Astrocyte of the hippocampus (primary cell): ENCODE measurements at regions not wholly inside any gene's neighbourhood (a gene's known extent, or its start where the extent isn't known, plus 50 kb on each side); places are given as distances from the start of the nearest gene placed in this dataset.

ENCODE experiments used
- DNase-seq: peaks from one replicate; pipeline ENCODE4 v3.0.0; 2011; ENCODE audit warnings: low read depth, low spot score

GRCh38 chr4:185924458-185925044 lies 112.6 kb upstream of the SORBS2 start:
- DNase-seq: no peak

- no peak for DNase-seq
These were observed 113.9 kb upstream of the SORBS2 start for GRCh38 chr4:185925910-185926360.

GRCh38 chr4:185931375-185931774 lies 119.4 kb upstream of the SORBS2 start:
- DNase-seq: no peak

- no peak for DNase-seq
These were observed 120.0 kb upstream of the SORBS2 start for GRCh38 chr4:185931986-185932385.

GRCh38 chr4:185932491-185932890 lies 120.5 kb upstream of the SORBS2 start:
- peak; percentile 52 for DNase-seq

GRCh38 chr4:185933078-185933581 lies 121.1 kb upstream of the SORBS2 start:
- peak; percentile 64 for DNase-seq

GRCh38 chr4:185936650-185937376 lies 124.8 kb upstream of the SORBS2 start:
- DNase-seq: no peak

GRCh38 chr4:185938654-185939053 lies 126.7 kb upstream of the SORBS2 start:
- no peak for DNase-seq

- DNase-seq: no peak
These were observed 127.5 kb upstream of the TLR3 start for GRCh38 chr4:185941461-185941860.

- DNase-seq: no peak
These were observed 123.7 kb upstream of the TLR3 start for GRCh38 chr4:185945252-185945651.

GRCh38 chr4:185945906-185946305 lies 123.0 kb upstream of the TLR3 start:
- DNase-seq: no peak

GRCh38 chr4:185950891-185951290 lies 118.1 kb upstream of the TLR3 start:
- DNase-seq: peak; percentile 18

GRCh38 chr4:185955151-185955770 lies 113.7 kb upstream of the TLR3 start:
- no peak for DNase-seq

GRCh38 chr4:185955826-185956543 lies 113.0 kb upstream of the TLR3 start:
- DNase-seq: peak; percentile 12

- no peak for DNase-seq
These were observed 112.4 kb upstream of the TLR3 start for GRCh38 chr4:185956544-185956940.

- DNase-seq: no peak
These were observed 110.7 kb upstream of the TLR3 start for GRCh38 chr4:185958094-185958747.

GRCh38 chr4:185965426-185966384 lies 103.3 kb upstream of the TLR3 start:
- DNase-seq: no peak

GRCh38 chr4:185966549-185966948 lies 102.4 kb upstream of the TLR3 start:
- no peak for DNase-seq

GRCh38 chr4:185966997-185967775 lies 101.8 kb upstream of the TLR3 start:
- peak; percentile 21 for DNase-seq

GRCh38 chr4:185969657-185970056 lies 99.3 kb upstream of the TLR3 start:
- DNase-seq: no peak
